ENCODE measurements at regions not wholly inside any gene's neighbourhood (a gene's known extent, or its start where the extent isn't known, plus 50 kb on each side); places are given as distances from the start of the nearest gene placed in this dataset.

DNA sequence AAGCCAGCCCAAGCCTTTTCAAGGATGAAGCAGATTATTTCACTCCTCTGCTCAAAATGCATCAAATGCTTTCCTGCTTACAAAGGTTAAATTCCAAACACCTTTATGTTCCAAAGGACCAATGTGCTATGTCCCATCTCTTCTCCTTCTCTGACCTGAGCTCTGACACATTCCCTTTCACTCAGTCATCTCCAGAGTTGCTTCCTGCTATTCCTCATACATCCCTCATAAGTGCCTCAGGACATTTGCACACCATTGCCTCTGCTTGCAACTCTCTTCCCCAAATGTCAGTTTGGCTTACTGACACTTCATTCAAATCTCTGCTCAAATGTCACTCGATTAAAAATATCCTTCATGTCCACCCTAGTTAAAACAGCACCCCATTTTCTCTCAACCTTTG, 53.3 kb upstream of the BMAL1 start:
- TF ChIP-seq, protein P1, sequence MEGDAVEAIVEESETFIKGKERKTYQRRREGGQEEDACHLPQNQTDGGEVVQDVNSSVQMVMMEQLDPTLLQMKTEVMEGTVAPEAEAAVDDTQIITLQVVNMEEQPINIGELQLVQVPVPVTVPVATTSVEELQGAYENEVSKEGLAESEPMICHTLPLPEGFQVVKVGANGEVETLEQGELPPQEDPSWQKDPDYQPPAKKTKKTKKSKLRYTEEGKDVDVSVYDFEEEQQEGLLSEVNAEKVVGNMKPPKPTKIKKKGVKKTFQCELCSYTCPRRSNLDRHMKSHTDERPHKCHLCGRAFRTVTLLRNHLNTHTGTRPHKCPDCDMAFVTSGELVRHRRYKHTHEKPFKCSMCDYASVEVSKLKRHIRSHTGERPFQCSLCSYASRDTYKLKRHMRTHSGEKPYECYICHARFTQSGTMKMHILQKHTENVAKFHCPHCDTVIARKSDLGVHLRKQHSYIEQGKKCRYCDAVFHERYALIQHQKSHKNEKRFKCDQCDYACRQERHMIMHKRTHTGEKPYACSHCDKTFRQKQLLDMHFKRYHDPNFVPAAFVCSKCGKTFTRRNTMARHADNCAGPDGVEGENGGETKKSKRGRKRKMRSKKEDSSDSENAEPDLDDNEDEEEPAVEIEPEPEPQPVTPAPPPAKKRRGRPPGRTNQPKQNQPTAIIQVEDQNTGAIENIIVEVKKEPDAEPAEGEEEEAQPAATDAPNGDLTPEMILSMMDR (IDR thresholded peaks at IDR 0.05 in 4 of 5, conservative IDR thresholded peaks at IDR 0.05 in 1 of 5) = no peak
- no peak for TF ChIP-seq POLR2A (IDR thresholded peaks at IDR 0.05)
